WTC11 (cell line): ENCODE measurements at regions not wholly inside any gene's neighbourhood (a gene's known extent, or its start where the extent isn't known, plus 50 kb on each side); places are given as distances from the start of the nearest gene placed in this dataset.
"Not testable (repeated sequence)": the region's sequence is repeated elsewhere in the genome, so short reads cannot be mapped to it uniquely, and the experiment has no call there.

Experiments used
- ATAC-seq: fragments of 200-7000 bp; cut with Tn5 transposase; 2 replicates; pipeline ENCODE4 v1.10.0; 2021; ENCODE audit warnings: mild to moderate bottlenecking, moderate library complexity
- CTCF ChIA-PET: fragments of 300-600 bp; sonication (Branson Sonifier 250); formaldehyde crosslinking; loops from one replicate; lab custom pipeline; 2021; ENCODE audit warnings: antibody characterized with exemption; lab: Charles Lee
- POLR2A ChIA-PET: fragments of 350-600 bp; sonication (Branson Sonifier 250); formaldehyde crosslinking; loops from one replicate; lab custom pipeline; 2021; ENCODE audit warnings: antibody characterized with exemption; lab: Charles Lee
- DNase-seq: peaks from one replicate; pipeline ENCODE4 v3.0.0; 2021; ENCODE audit warnings: low spot score
- H3K27ac Mint-ChIP-seq: 2 replicates; pipeline ENCODE4 v1.8.0; 2021; ENCODE audit warnings: mixed read lengths
- H3K27me3 Mint-ChIP-seq: 2 replicates; pipeline ENCODE4 v1.8.0; 2021; ENCODE audit warnings: low read depth, mild to moderate bottlenecking, moderate library complexity, mixed read lengths
- H3K36me3 Mint-ChIP-seq: 2 replicates; pipeline ENCODE4 v1.8.0; 2021; ENCODE audit warnings: mixed read lengths
- H3K4me1 Mint-ChIP-seq: 2 replicates; pipeline ENCODE4 v1.8.0; 2022; ENCODE audit warnings: mixed read lengths
- H3K4me3 Mint-ChIP-seq: 2 replicates; pipeline ENCODE4 v1.8.0; 2021; ENCODE audit warnings: mild to moderate bottlenecking, moderate library complexity, mixed read lengths
- H3K9me3 Mint-ChIP-seq: 2 replicates; pipeline ENCODE4 v1.8.0; 2021; ENCODE audit warnings: mixed read lengths
- MXD4 ChIP-seq: fragments of 250-450 bp; sonication (Bioruptor Pico); IDR thresholded peaks from 2 replicates; pipeline ENCODE4 v1.8.0; 2021; ENCODE audit warnings: mild to moderate bottlenecking, moderate library complexity, borderline replicate concordance
- ZNF121 ChIP-seq: sonication (generic); formaldehyde crosslinking; IDR thresholded peaks from 2 replicates; pipeline ENCODE4 v1.8.0; 2023; ENCODE audit warnings: missing genetic modification reagents
- ZNF219 ChIP-seq: sonication (generic); formaldehyde crosslinking; IDR thresholded peaks from 2 replicates; pipeline ENCODE4 v1.8.0; 2023; ENCODE audit warnings: missing genetic modification reagents, mild to moderate bottlenecking, borderline replicate concordance
- ZNF416 ChIP-seq: fragments of 250-450 bp; sonication (Bioruptor Pico); IDR thresholded peaks from 2 replicates; pipeline ENCODE4 v1.9.0; 2021; ENCODE audit warnings: mild to moderate bottlenecking, inconsistent platforms
- TF ChIP-seq, protein P1 (sequence below): sonication (generic); formaldehyde crosslinking; IDR thresholded peaks from 2 replicates; pipeline ENCODE4 v1.8.1; 2023; ENCODE audit warnings: mild to moderate bottlenecking, missing genetic modification reagents
- TF ChIP-seq, protein P2 (sequence below): sonication (generic); formaldehyde crosslinking; IDR thresholded peaks from 2 replicates; pipeline ENCODE4 v1.8.1; 2023; ENCODE audit warnings: mild to moderate bottlenecking, missing genetic modification reagents, borderline replicate concordance

DNA sequence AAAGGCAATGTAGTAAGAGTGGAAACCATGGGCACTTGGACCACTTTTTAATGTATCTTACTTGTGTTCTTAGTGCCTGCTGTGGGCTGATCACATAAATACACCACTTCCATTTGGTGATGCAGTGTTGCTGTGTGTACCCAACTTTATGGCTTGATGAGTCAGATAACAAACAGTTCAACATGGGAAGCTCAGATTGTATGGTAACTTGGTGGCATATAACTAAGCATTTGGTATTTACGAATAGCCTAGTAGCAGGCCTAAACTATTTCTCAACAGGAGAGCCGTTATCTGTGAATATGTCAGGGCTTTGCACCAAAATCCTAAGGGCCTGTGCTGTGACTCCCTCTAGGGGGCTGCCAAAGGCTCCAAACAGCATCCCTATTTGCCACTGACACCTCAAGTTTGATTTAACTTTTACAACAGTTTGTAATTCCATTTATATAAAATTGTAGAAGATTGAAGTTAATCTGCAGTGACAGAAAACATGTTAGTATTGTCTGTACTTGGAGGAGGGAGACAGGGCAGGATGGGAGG lies 640.4 kb upstream of the CADM2 start:
- POLR2A ChIA-PET = no interaction called here
- ATAC-seq = peak; percentile 89
- peak; percentile 19 for DNase-seq

DNA sequence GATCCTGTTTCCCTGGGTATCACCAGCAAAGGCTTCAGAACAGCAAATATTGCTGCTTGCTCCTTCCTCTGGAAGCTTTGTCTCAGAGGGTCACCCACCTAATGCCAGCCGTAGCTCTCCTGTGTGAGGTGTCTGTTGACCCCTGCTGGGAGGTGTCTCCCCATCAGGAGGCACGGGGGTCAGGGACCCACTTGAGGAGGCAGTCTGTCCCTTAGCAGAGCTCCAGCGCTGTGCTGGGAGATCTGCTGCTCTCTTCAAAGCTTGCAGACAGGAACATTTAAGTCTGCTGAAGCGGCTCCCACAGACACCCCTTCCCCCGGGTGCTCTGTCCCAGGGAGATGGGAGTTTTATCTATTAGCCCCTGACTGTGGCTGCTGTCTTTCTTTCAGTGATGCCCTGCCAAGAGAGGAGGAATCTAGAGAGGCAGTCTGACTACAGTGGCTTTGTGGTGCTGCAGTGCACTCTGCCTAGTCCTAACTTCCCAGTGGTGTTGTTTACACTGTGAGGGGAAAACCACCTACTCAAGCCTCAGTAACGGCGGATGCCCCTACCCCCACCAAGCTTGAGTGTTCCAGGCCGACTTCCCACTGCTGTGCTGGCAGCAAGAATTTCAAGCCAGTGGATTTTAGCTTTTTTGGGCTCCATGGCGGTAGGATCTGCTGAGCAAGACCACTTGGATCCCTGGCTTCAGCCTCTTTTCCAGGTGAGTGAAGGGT lies 593.1 kb upstream of the CADM2 start:
- ATAC-seq, H3K36me3 Mint-ChIP-seq, CTCF ChIA-PET, H3K4me1 Mint-ChIP-seq, H3K4me3 Mint-ChIP-seq, DNase-seq, H3K27me3 Mint-ChIP-seq, H3K27ac Mint-ChIP-seq, POLR2A ChIA-PET: not testable (repeated sequence)
- peaks cover 23% of the 10 kb centered on the region for H3K9me3 Mint-ChIP-seq

More for the DNA sequence above, 640.4 kb upstream of the CADM2 start:
- Mint-ChIP-seq H3K4me3 (no peak overlapping the region), H3K36me3 (no peaks in the 10 kb centered on the region), H3K9me3 (no peaks in the 10 kb centered on the region), H3K27me3 (no peaks in the 10 kb centered on the region), H3K27ac (no peak overlapping the region), H3K4me1 (no peaks in the 10 kb centered on the region)
- CTCF ChIA-PET = no interaction called here
- TF ChIP-seq, protein P1, sequence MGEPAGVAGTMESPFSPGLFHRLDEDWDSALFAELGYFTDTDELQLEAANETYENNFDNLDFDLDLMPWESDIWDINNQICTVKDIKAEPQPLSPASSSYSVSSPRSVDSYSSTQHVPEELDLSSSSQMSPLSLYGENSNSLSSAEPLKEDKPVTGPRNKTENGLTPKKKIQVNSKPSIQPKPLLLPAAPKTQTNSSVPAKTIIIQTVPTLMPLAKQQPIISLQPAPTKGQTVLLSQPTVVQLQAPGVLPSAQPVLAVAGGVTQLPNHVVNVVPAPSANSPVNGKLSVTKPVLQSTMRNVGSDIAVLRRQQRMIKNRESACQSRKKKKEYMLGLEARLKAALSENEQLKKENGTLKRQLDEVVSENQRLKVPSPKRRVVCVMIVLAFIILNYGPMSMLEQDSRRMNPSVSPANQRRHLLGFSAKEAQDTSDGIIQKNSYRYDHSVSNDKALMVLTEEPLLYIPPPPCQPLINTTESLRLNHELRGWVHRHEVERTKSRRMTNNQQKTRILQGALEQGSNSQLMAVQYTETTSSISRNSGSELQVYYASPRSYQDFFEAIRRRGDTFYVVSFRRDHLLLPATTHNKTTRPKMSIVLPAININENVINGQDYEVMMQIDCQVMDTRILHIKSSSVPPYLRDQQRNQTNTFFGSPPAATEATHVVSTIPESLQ (CRISPR knock-in tag) = no peak
- TF ChIP-seq ZNF416 (CRISPR knock-in tag) = no peak
- TF ChIP-seq MXD4 = no peak
- TF ChIP-seq, protein P2, sequence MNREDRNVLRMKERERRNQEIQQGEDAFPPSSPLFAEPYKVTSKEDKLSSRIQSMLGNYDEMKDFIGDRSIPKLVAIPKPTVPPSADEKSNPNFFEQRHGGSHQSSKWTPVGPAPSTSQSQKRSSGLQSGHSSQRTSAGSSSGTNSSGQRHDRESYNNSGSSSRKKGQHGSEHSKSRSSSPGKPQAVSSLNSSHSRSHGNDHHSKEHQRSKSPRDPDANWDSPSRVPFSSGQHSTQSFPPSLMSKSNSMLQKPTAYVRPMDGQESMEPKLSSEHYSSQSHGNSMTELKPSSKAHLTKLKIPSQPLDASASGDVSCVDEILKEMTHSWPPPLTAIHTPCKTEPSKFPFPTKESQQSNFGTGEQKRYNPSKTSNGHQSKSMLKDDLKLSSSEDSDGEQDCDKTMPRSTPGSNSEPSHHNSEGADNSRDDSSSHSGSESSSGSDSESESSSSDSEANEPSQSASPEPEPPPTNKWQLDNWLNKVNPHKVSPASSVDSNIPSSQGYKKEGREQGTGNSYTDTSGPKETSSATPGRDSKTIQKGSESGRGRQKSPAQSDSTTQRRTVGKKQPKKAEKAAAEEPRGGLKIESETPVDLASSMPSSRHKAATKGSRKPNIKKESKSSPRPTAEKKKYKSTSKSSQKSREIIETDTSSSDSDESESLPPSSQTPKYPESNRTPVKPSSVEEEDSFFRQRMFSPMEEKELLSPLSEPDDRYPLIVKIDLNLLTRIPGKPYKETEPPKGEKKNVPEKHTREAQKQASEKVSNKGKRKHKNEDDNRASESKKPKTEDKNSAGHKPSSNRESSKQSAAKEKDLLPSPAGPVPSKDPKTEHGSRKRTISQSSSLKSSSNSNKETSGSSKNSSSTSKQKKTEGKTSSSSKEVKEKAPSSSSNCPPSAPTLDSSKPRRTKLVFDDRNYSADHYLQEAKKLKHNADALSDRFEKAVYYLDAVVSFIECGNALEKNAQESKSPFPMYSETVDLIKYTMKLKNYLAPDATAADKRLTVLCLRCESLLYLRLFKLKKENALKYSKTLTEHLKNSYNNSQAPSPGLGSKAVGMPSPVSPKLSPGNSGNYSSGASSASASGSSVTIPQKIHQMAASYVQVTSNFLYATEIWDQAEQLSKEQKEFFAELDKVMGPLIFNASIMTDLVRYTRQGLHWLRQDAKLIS (CRISPR knock-in tag) = no peak
- no peak for TF ChIP-seq ZNF219 (CRISPR knock-in tag)
- TF ChIP-seq ZNF121 (CRISPR knock-in tag) = no peak
